IMR-90 (cell line): ENCODE measurements at regions not wholly inside any gene's neighbourhood (a gene's known extent, or its start where the extent isn't known, plus 50 kb on each side); places are given as distances from the start of the nearest gene placed in this dataset.

Source experiments
- ATAC-seq: fragments of 200-7000 bp; cut with Tn5 transposase; 2 replicates; pipeline ENCODE4 v1.9.1; 2020; ENCODE audit warnings: low read depth, mild to moderate bottlenecking, moderate library complexity
- BruUV-seq: library from RNA; stranded (reverse); fragments of 400-500 nt; replicated peaks from 2 replicates; lab custom pipeline; 2021; lab: Mats Ljungman, UMichigan
- CTCF ChIA-PET: fragments of 300-600 bp; formaldehyde crosslinking; extraction: SDS; loops from one replicate; lab custom pipeline; 2021; ENCODE audit warnings: antibody characterized with exemption; lab: Yijun Ruan, JAX
- POLR2A ChIA-PET: fragments of 300-600 bp; sonication (Branson Sonifier 250); formaldehyde crosslinking; loops from one replicate; lab custom pipeline; 2022; ENCODE audit warnings: antibody characterized with exemption; ENCODE audit not compliant: unreplicated experiment; lab: Charles Lee
- DNase-seq: peaks from one replicate; pipeline ENCODE4 v3.0.0; 2013
- H2AFZ ChIP-seq: replicated peaks from 2 replicates; pipeline ENCODE3; 2013; ENCODE audit warnings: low read length, mild to moderate bottlenecking; ENCODE audit not compliant: poor library complexity
- H2AK5ac ChIP-seq: 2 replicates; pipeline ENCODE4 v1.6.1; 2013; ENCODE audit warnings: low read depth, low read length, inconsistent platforms
- H2AK9ac ChIP-seq: replicated peaks from 2 replicates; pipeline ENCODE3; 2013; ENCODE audit warnings: mild to moderate bottlenecking, low read depth, low read length, moderate library complexity; ENCODE audit not compliant: poor library complexity
- H2BK120ac ChIP-seq: 2 replicates; pipeline ENCODE4 v1.6.1; 2013; ENCODE audit warnings: low read depth, low read length, inconsistent platforms
- H2BK15ac ChIP-seq: 3 replicates; pipeline ENCODE4 v1.6.1; 2013; ENCODE audit warnings: low read depth, low read length, inconsistent platforms
- H2BK20ac ChIP-seq: 2 replicates; pipeline ENCODE4 v1.6.1; 2013; ENCODE audit warnings: low read depth, mild to moderate bottlenecking, inconsistent platforms, low read length, moderate library complexity
- H2BK5ac ChIP-seq: 2 replicates; pipeline ENCODE4 v1.6.1; 2013; ENCODE audit warnings: mild to moderate bottlenecking, low read depth, low read length, inconsistent platforms; ENCODE audit not compliant: poor library complexity, severe bottlenecking
- H3K14ac ChIP-seq: replicated peaks from 2 replicates; pipeline ENCODE4 v1.6.1; 2013; ENCODE audit warnings: low read depth, low read length, inconsistent platforms
- H3K18ac ChIP-seq: 2 replicates; pipeline ENCODE4 v1.6.1; 2013; ENCODE audit warnings: low read depth, low read length, control low read depth
- H3K23ac ChIP-seq: 2 replicates; pipeline ENCODE4 v1.6.1; 2013; ENCODE audit warnings: low read depth, low read length, inconsistent platforms
- H3K27ac ChIP-seq: 2 replicates; pipeline ENCODE4 v1.5.1; 2013; ENCODE audit warnings: mild to moderate bottlenecking, control low read depth, low read length; ENCODE audit not compliant: insufficient read depth
- H3K27me3 ChIP-seq: 2 replicates; pipeline ENCODE4 v1.6.1; 2013; ENCODE audit warnings: low read length; ENCODE audit not compliant: control insufficient read depth, insufficient read depth
- H3K36me3 ChIP-seq: 2 replicates; pipeline ENCODE4 v1.6.1; 2013; ENCODE audit warnings: low read length, mixed read lengths; ENCODE audit not compliant: control insufficient read depth, insufficient read depth
- H3K4ac ChIP-seq: 2 replicates; pipeline ENCODE4 v1.6.1; 2013; ENCODE audit warnings: low read depth, low read length, inconsistent platforms
- H3K4me1 ChIP-seq: 2 replicates; pipeline ENCODE4 v1.6.1; 2013; ENCODE audit warnings: low read length, mixed read lengths; ENCODE audit not compliant: control insufficient read depth, insufficient read depth
- H3K4me2 ChIP-seq: 2 replicates; pipeline ENCODE4 v1.6.1; 2013; ENCODE audit warnings: low read depth, mild to moderate bottlenecking, control low read depth, low read length, moderate library complexity
- H3K4me3 ChIP-seq: 2 replicates; pipeline ENCODE4 v1.5.1; 2013; ENCODE audit warnings: low read depth, mild to moderate bottlenecking, control low read depth, low read length, moderate library complexity; ENCODE audit not compliant: insufficient read depth
- H3K56ac ChIP-seq: 2 replicates; pipeline ENCODE4 v1.6.1; 2013; ENCODE audit warnings: low read length, inconsistent platforms; ENCODE audit not compliant: insufficient read depth; ENCODE audit errors: extremely low read depth
- H3K79me1 ChIP-seq, 2 experiments: 2 replicates each; pipeline ENCODE4 v1.6.1; 2013; ENCODE audit warnings: low read length in 2 of 2, inconsistent platforms in 1 of 2, low read depth in 1 of 2
- H3K9ac ChIP-seq: 2 replicates; pipeline ENCODE4 v1.6.1; 2013; ENCODE audit warnings: low read depth, low read length, control low read depth
- H3K9me1 ChIP-seq: 2 replicates; pipeline ENCODE4 v1.6.1; 2013; ENCODE audit warnings: low read length, inconsistent platforms; ENCODE audit not compliant: insufficient read depth
- H3K9me3 ChIP-seq: 2 replicates; pipeline ENCODE4 v1.6.1; 2013; ENCODE audit warnings: low read length; ENCODE audit not compliant: control insufficient read depth, insufficient read depth
- H4K20me1 ChIP-seq: 2 replicates; pipeline ENCODE4 v1.6.1; 2013; ENCODE audit warnings: low read length, inconsistent platforms; ENCODE audit not compliant: insufficient read depth
- H4K5ac ChIP-seq: 2 replicates; pipeline ENCODE4 v1.6.1; 2013; ENCODE audit warnings: mild to moderate bottlenecking, low read depth, low read length, control low read depth
- H4K8ac ChIP-seq, 2 experiments: 2 replicates each; pipeline ENCODE4 v1.6.1; 2013; ENCODE audit warnings: low read depth in 2 of 2, low read length in 2 of 2, control low read depth in 1 of 2, inconsistent platforms in 1 of 2
- H4K91ac ChIP-seq: 2 replicates; pipeline ENCODE4 v1.6.1; 2013; ENCODE audit warnings: low read depth, low read length, inconsistent platforms; ENCODE audit not compliant: insufficient read depth
- BHLHE40 ChIP-seq: fragments of 150-350 bp; IDR thresholded peaks from 2 replicates; pipeline ENCODE4 v1.6.1; 2016; ENCODE audit warnings: mild to moderate bottlenecking, low read depth, low read length
- CEBPB ChIP-seq: IDR thresholded peaks from 2 replicates; pipeline ENCODE4 v1.6.1; 2012; ENCODE audit warnings: low read depth, low read length, improper control_type of control experiment
- CHD1 ChIP-seq: IDR thresholded peaks from 2 replicates; pipeline ENCODE4 v1.6.1; 2012; ENCODE audit warnings: low read depth, low read length, improper control_type of control experiment
- CTCF ChIP-seq: conservative IDR thresholded peaks from 2 replicates; pipeline ENCODE4 v1.5.1; 2012; ENCODE audit warnings: mild to moderate bottlenecking, low read depth, low read length, improper control_type of control experiment
- ELK1 ChIP-seq: fragments of 150-350 bp; IDR thresholded peaks from 2 replicates; pipeline ENCODE4 v1.6.1; 2016; ENCODE audit warnings: low read depth, mild to moderate bottlenecking, low read length, moderate library complexity, borderline replicate concordance
- FOS ChIP-seq: fragments of 150-350 bp; IDR thresholded peaks from 2 replicates; pipeline ENCODE4 v1.6.1; 2016; ENCODE audit warnings: low read depth, low read length
- MAFK ChIP-seq: IDR thresholded peaks from 2 replicates; pipeline ENCODE4 v1.6.1; 2012; ENCODE audit warnings: low read depth, low read length, improper control_type of control experiment
- MAZ ChIP-seq: IDR thresholded peaks from 2 replicates; pipeline ENCODE4 v1.6.1; 2012; ENCODE audit warnings: low read depth, mild to moderate bottlenecking, low read length, improper control_type of control experiment, moderate library complexity, borderline replicate concordance
- MXI1 ChIP-seq: IDR thresholded peaks from 2 replicates; pipeline ENCODE4 v1.6.1; 2012; ENCODE audit warnings: low read depth, mild to moderate bottlenecking, low read length, moderate library complexity, borderline replicate concordance
- NFE2L2 ChIP-seq: fragments of 150-350 bp; IDR thresholded peaks from 2 replicates; pipeline ENCODE4 v1.6.1; 2016; ENCODE audit warnings: low read depth, mild to moderate bottlenecking, low read length
- POLR2A ChIP-seq: IDR thresholded peaks from 2 replicates; pipeline ENCODE4 v1.6.1; 2012; ENCODE audit warnings: mild to moderate bottlenecking, low read depth, low read length
- RAD21 ChIP-seq: IDR thresholded peaks from 2 replicates; pipeline ENCODE4 v1.6.1; 2012; ENCODE audit warnings: low read length, improper control_type of control experiment
- RCOR1 ChIP-seq: IDR thresholded peaks from 2 replicates; pipeline ENCODE4 v1.6.1; 2012; ENCODE audit warnings: mild to moderate bottlenecking, low read length, improper control_type of control experiment; ENCODE audit not compliant: insufficient replicate concordance
- RFX5 ChIP-seq: IDR thresholded peaks from 2 replicates; pipeline ENCODE4 v1.8.0; 2012; ENCODE audit warnings: low read depth, mild to moderate bottlenecking, low read length, moderate library complexity
- SMC3 ChIP-seq: fragments of 150-350 bp; IDR thresholded peaks from 2 replicates; pipeline ENCODE4 v1.6.1; 2016; ENCODE audit warnings: low read depth, mild to moderate bottlenecking, antibody characterized with exemption, low read length, moderate library complexity
- USF2 ChIP-seq: fragments of 150-350 bp; IDR thresholded peaks from 2 replicates; pipeline ENCODE4 v1.6.1; 2017; ENCODE audit warnings: mild to moderate bottlenecking, antibody characterized with exemption, low read length, low read depth
- WGBS, 2 experiments: methylation state at CpG; one replicate each; pipeline versions ENCODE4 v1.1.5 to v1.1.7; 2013; ENCODE audit warnings: missing lambda C conversion rate in 2 of 2; ENCODE audit not compliant: insufficient read length in 1 of 2; ENCODE audit errors: extremely low coverage in 2 of 2; 5-methylcytosine and 5-hydroxymethylcytosine counted together
- dilution Hi-C: fragments of 300-500 bp; cut with HindIII; formaldehyde crosslinking; loops from one replicate; pipeline ENCODE4 v1.14.3; 2018; ENCODE audit warnings: low sequenced_read_pairs; ENCODE audit not compliant: unreplicated experiment
- in situ Hi-C: fragments of 300-500 bp; cut with MboI; formaldehyde crosslinking; loops from 3 replicates; pipeline ENCODE4 v1.14.3; 2019; ENCODE audit warnings: low sequenced_read_pairs, inconsistent platforms, mixed read lengths
- intact Hi-C: fragments of 100-400 bp; cut with micrococcal nuclease; formaldehyde crosslinking; loops from 2 replicates; pipeline ENCODE4 v1.10.0; 2022

GRCh38 chr20:48482790-48483189, 345.0 kb downstream of the PREX1 start:
- no peak overlapping the region for H3K9ac ChIP-seq
- dilution Hi-C loops = no loop called here
- no peak overlapping the region for H2AFZ ChIP-seq
- H3K27me3 ChIP-seq = peaks cover 5% of the 10 kb centered on the region
- ChIA-PET CTCF (no interaction called here), POLR2A (no interaction called here)
- no peak overlapping the region for H2BK20ac ChIP-seq
- TF ChIP-seq USF2 = no peak
- no peak for TF ChIP-seq SMC3
- no peak for TF ChIP-seq CEBPB
- TF ChIP-seq RFX5 = no peak
- no peak for TF ChIP-seq CHD1
- TF ChIP-seq RAD21 = no peak
- TF ChIP-seq MAFK = no peak
- no peak for TF ChIP-seq FOS
- TF ChIP-seq ELK1 = no peak
- TF ChIP-seq NFE2L2 = no peak
- no peak for TF ChIP-seq MAZ
- no peak for TF ChIP-seq MXI1
- TF ChIP-seq POLR2A = no peak
- no peak for TF ChIP-seq BHLHE40
- no peak for TF ChIP-seq CTCF
- no peak for TF ChIP-seq RCOR1
- H3K4me1 ChIP-seq = no peaks in the 10 kb centered on the region
- DNase-seq (no peak), ATAC-seq (no peak)
- no peak overlapping the region for H2BK5ac ChIP-seq
- no peak overlapping the region for H3K23ac ChIP-seq
- no peak overlapping the region for H2BK15ac ChIP-seq
- intact Hi-C loops = no loop called here
- H4K5ac ChIP-seq = no peak overlapping the region
- H3K9me1 ChIP-seq = no peaks in the 10 kb centered on the region
- no peak overlapping the region for H3K27ac ChIP-seq
- no peak overlapping the region for H3K14ac ChIP-seq
- 58% methylated on average over 2 of the region's 9 CpGs; no CpG with 5 or more reads in 1 of the 2 experiments for WGBS, 2 experiments
- no peak overlapping the region for H3K4ac ChIP-seq
- no peak overlapping the region for H2AK9ac ChIP-seq
- no peak overlapping the region for H3K18ac ChIP-seq
- no peak overlapping the region for H2AK5ac ChIP-seq
- no peaks in the 10 kb centered on the region for H4K20me1 ChIP-seq
- no peaks in the 10 kb centered on the region for H3K9me3 ChIP-seq
- in situ Hi-C loops = no loop called here
- no peak overlapping the region for H4K8ac ChIP-seq
- H3K4me3 ChIP-seq = no peak overlapping the region
- H3K79me1 ChIP-seq = no peaks in the 10 kb centered on the region
- H3K4me2 ChIP-seq = no peak overlapping the region
- no peaks in the 10 kb centered on the region for H3K36me3 ChIP-seq
- H3K56ac ChIP-seq = no peak overlapping the region
- no peak overlapping the region for H4K91ac ChIP-seq
- no TSS peak for BruUV-seq
- H2BK120ac ChIP-seq = no peak overlapping the region
